H1 (cell line): ENCODE measurements at regions not wholly inside any gene's neighbourhood (a gene's known extent, or its start where the extent isn't known, plus 50 kb on each side); places are given as distances from the start of the nearest gene placed in this dataset.

ENCODE experiments used
- CHD7 ChIP-seq: fragments of 300-600 bp; sonication (generic); IDR thresholded peaks from 2 replicates; pipeline ENCODE4 v1.7.1; 2012; ENCODE audit warnings: low read length, moderate library complexity, mild to moderate bottlenecking, inconsistent platforms; ENCODE audit not compliant: insufficient replicate concordance
- FOSL1 ChIP-seq: IDR thresholded peaks from 2 replicates; pipeline ENCODE4 v1.6.1; 2011; ENCODE audit warnings: mild to moderate bottlenecking, low read depth, low read length, moderate library complexity; ENCODE audit not compliant: insufficient read depth
- RAD21 ChIP-seq, 2 experiments: IDR thresholded peaks in 1 of 2; conservative IDR thresholded peaks in 1 of 2; 2 replicates each; pipeline ENCODE4 v1.6.1; 2011; ENCODE audit warnings: low read depth in 2 of 2, low read length in 2 of 2, improper control_type of control experiment in 1 of 2, inconsistent platforms in 1 of 2, mild to moderate bottlenecking in 1 of 2, moderate library complexity in 1 of 2
- SUZ12 ChIP-seq: fragments of 200-600 bp; sonication (generic); IDR thresholded peaks from 2 replicates; pipeline ENCODE4 v1.6.1; 2012; ENCODE audit warnings: mild to moderate bottlenecking, inconsistent platforms, low read length, moderate library complexity, mixed read lengths

DNA sequence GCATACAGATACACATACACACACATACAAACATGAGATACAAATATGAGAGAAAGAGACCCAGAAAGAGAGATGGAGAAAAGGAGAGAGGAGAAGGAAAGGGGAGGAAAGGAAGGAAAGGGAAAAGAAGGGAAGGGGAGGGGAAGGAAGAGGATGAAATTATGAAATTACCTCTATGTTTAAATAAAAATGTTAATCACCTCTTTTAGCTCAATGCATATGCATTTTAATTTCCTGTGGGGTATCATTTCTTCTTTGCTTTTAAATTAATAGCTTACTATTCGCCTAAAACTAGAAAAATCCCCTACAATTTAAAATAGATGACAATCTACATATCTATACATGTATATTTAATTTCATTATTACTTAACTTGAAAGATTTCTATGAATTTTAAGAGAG lies 958.0 kb upstream of the CNTN5 start (continued):
- no peak for TF ChIP-seq CHD7
- no peak for TF ChIP-seq FOSL1
- no peak for TF ChIP-seq SUZ12
- TF ChIP-seq RAD21 (IDR thresholded peaks at IDR 0.05 in 1 of 2, conservative IDR thresholded peaks at IDR 0.05 in 1 of 2; ENCODE audit: low read depth in 2 of 2, low read length in 2 of 2), result no peak
